ENCODE measurements at regions not wholly inside any gene's neighbourhood (a gene's known extent, or its start where the extent isn't known, plus 50 kb on each side); places are given as distances from the start of the nearest gene placed in this dataset.

- TF ChIP-seq NFRKB (IDR thresholded peaks at IDR 0.05) (no peak), TARDBP (IDR thresholded peaks at IDR 0.05) (no peak), FOXM1 (IDR thresholded peaks at IDR 0.05; ENCODE audit: borderline replicate concordance) (no peak), SP1 (IDR thresholded peaks at IDR 0.05) (no peak), ELF4 (IDR thresholded peaks at IDR 0.05) (no peak), FOXA1 (IDR thresholded peaks at IDR 0.05) (no peak), SUZ12 (IDR thresholded peaks at IDR 0.05) (no peak), FOXK2 (IDR thresholded peaks at IDR 0.05) (no peak), BHLHE40 (IDR thresholded peaks at IDR 0.05; ENCODE audit: borderline replicate concordance) (no peak), ARNT (IDR thresholded peaks at IDR 0.05) (no peak), HDGF (IDR thresholded peaks at IDR 0.05; ENCODE audit: borderline replicate concordance) (no peak), CTBP1 (IDR thresholded peaks at IDR 0.05; ENCODE audit: borderline replicate concordance) (no peak), PKNOX1 (IDR thresholded peaks at IDR 0.05) (no peak), ZNF384 (IDR thresholded peaks at IDR 0.05) (no peak)
Measured at GRCh38 chr1:163774978-163775620, 453.3 kb downstream of the NUF2 start.
